Vagina (tissue), 2 donors: ENCODE measurements at regions not wholly inside any gene's neighbourhood (a gene's known extent, or its start where the extent isn't known, plus 50 kb on each side); places are given as distances from the start of the nearest gene placed in this dataset.

ENCODE experiments used
- DNase-seq, 2 donors: peaks; one replicate each; pipeline ENCODE4 v3.0.0-alpha.2; 2017; ENCODE audit errors: extremely low spot score in 2 of 2
- H3K27ac ChIP-seq: fragments of 200-600 bp; sonication (generic); one replicate; pipeline ENCODE4 v1.5.1; 2019
- H3K27me3 ChIP-seq: fragments of 200-600 bp; sonication (generic); one replicate; pipeline ENCODE4 v1.5.1; 2019
- H3K36me3 ChIP-seq, 2 donors: fragments of 200-600 bp; sonication (generic); one replicate each; pipeline ENCODE4 v1.5.1; 2017 to 2019
- H3K4me1 ChIP-seq: fragments of 200-600 bp; sonication (generic); one replicate; pipeline ENCODE4 v1.5.1; 2019
- H3K4me3 ChIP-seq, 2 donors: fragments of 200-600 bp; sonication (generic); 1 replicate in 1 of 2; 2 replicates in 1 of 2; pipeline ENCODE4 v1.5.1; 2016 to 2019
- H3K9me3 ChIP-seq: fragments of 200-600 bp; sonication (generic); one replicate; pipeline ENCODE4 v1.5.1; 2019
- POLR2A ChIP-seq, 2 donors: fragments of 450-650 bp; IDR thresholded peaks; one replicate each; pipeline ENCODE4 v1.6.1; 2017; ENCODE audit warnings: antibody characterized with exemption in 2 of 2, mild to moderate bottlenecking in 2 of 2, moderate library complexity in 2 of 2
- POLR2AphosphoS5 ChIP-seq, 2 donors: sonication (generic); formaldehyde crosslinking; IDR thresholded peaks; one replicate each; pipeline ENCODE4 v1.9.0; 2017; ENCODE audit warnings: antibody characterized with exemption in 2 of 2, mild to moderate bottlenecking in 2 of 2, low read depth in 1 of 2; ENCODE audit not compliant: insufficient read depth in 1 of 2
- intact Hi-C: fragments of 100-400 bp; cut with DNase I; formaldehyde crosslinking; loops from one replicate; pipeline ENCODE4 v1.15.1; 2023
- TF ChIP-seq, protein P1 (sequence below), 3 experiments: fragments of 450-650 bp in 2 of 3; fragments of 200-600 bp in 1 of 3; sonication (generic) in 1 of 3; IDR thresholded peaks; one replicate each; pipeline ENCODE4 v1.5.1; 2017 to 2019; ENCODE audit warnings: antibody characterized with exemption in 3 of 3, mild to moderate bottlenecking in 2 of 3, moderate library complexity in 2 of 3

DNA sequence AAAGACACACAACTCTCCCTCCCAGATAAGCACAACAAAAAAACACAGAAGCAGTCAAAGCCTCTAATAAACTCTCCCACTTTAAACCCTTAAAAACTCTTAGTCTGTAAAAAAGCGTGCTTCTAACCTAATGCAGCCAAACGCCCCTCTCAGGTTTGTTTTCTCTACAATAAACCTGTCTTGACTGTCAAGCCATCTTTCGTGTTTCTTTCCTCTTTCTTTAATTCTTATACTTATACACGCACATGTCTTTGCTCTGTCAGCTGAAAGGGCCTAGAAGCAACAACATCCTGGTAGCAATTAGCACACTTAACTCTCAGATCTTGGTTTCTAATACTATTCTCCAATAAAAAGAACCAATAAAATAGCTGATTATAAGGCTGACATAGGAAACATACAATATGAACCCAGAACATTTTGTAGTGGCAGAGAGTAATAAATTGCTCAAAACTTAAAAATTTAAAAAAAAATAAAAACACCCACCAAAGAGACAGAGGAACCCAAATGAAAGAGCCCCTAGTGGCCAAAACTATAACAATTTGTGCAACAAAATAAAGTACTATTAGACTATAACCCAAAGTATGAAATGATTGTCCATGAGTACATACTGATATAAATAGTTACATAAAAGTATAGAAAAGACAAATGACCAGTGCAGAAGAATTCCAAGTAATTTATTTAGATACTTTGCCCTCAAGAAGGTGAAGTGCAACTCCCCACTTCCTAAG, 440.4 kb upstream of the ADGRL3 start:
- Histone ChIP-seq H3K4me1 (no peaks in the 10 kb centered on the region), H3K9me3 (no peaks in the 10 kb centered on the region), H3K36me3 (no peaks in the 10 kb centered on the region), H3K27me3 (no peaks in the 10 kb centered on the region), H3K4me3 (no peak overlapping the region), H3K27ac (no peak overlapping the region)
- no peak for TF ChIP-seq POLR2AphosphoS5 (IDR thresholded peaks at IDR 0.05; ENCODE audit: insufficient read depth in 1 of 2, low read depth in 1 of 2)
- TF ChIP-seq, protein P1, sequence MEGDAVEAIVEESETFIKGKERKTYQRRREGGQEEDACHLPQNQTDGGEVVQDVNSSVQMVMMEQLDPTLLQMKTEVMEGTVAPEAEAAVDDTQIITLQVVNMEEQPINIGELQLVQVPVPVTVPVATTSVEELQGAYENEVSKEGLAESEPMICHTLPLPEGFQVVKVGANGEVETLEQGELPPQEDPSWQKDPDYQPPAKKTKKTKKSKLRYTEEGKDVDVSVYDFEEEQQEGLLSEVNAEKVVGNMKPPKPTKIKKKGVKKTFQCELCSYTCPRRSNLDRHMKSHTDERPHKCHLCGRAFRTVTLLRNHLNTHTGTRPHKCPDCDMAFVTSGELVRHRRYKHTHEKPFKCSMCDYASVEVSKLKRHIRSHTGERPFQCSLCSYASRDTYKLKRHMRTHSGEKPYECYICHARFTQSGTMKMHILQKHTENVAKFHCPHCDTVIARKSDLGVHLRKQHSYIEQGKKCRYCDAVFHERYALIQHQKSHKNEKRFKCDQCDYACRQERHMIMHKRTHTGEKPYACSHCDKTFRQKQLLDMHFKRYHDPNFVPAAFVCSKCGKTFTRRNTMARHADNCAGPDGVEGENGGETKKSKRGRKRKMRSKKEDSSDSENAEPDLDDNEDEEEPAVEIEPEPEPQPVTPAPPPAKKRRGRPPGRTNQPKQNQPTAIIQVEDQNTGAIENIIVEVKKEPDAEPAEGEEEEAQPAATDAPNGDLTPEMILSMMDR (IDR thresholded peaks at IDR 0.05): no peak
- no peak for TF ChIP-seq POLR2A (IDR thresholded peaks at IDR 0.05)
- no peak for DNase-seq
- intact Hi-C loops: no loop called here

DNA sequence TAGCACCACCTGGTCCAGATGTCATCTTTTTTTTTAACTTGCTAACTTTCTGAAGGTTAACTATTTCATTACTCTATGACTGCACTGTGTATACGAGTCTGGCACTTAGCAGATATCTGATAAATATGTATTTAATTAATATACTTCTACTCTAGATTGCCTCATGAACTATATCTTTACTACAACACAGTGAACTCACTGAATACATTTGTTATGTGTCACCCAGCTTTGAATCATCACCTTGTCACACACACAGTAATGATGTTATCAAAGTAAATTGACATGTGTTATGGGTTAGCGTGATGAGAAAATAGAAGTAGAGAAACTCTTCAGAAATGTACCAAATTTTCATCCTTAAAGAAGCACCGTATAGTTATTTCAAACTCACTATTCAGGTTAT, 419.3 kb upstream of the ADGRL3 start:
- DNase-seq: no peak
- H3K27ac ChIP-seq: no peak overlapping the region
- no peaks in the 10 kb centered on the region for H3K4me1 ChIP-seq
- H3K9me3 ChIP-seq: no peaks in the 10 kb centered on the region
- H3K36me3 ChIP-seq: no peaks in the 10 kb centered on the region
- intact Hi-C loops: no loop called here
- TF ChIP-seq POLR2A (IDR thresholded peaks at IDR 0.05): no peak
- TF ChIP-seq POLR2AphosphoS5 (IDR thresholded peaks at IDR 0.05; ENCODE audit: insufficient read depth in 1 of 2, low read depth in 1 of 2): no peak
- TF ChIP-seq, protein P1 (IDR thresholded peaks at IDR 0.05): no peak
- no peak overlapping the region for H3K4me3 ChIP-seq
- no peaks in the 10 kb centered on the region for H3K27me3 ChIP-seq

DNA sequence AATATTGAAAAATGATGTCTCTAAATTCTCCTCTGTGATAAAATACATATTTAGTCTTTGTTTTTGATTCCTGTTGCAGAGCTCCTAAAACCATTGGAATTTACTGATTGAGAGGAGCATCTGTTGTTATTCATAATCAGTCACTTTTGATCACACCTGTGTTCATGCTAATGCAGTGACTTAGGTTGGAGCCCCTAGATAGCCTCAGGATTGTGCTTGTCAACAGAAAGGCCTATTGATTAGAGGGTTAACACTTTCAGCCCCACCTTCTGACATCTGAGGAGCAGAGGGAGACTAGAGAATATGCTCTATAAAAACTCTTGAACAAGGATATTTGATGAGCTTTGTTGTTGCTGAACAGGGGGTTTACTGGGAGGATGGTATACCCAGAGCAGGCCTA, 409.5 kb upstream of the ADGRL3 start:
- no peaks in the 10 kb centered on the region for H3K9me3 ChIP-seq
- H3K36me3 ChIP-seq: no peaks in the 10 kb centered on the region

DNA sequence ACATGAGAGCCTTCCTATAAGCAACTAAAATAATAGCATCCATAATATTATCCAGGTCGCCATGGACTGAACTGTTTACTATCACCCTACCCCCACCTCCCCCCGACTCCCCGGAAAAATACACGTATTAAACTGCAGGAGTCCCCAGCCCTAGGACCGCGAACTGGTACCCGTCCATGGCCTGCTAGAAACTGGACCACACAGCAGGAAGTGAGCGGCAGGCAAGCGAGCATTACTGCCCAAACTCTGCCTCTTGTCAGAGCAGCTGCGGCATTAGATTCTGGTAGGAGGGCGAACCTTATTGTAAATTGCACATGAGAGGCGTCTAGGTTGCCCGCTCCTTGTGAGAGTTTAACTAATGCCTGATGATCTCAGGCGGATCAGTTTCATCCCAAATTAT, 405.8 kb upstream of the ADGRL3 start:
- no peaks in the 10 kb centered on the region for H3K4me1 ChIP-seq
- H3K9me3 ChIP-seq: no peaks in the 10 kb centered on the region
- H3K27ac ChIP-seq: no peak overlapping the region
- H3K4me3 ChIP-seq: no peak overlapping the region
- H3K36me3 ChIP-seq: no peaks in the 10 kb centered on the region
- DNase-seq: no peak
- no peaks in the 10 kb centered on the region for H3K27me3 ChIP-seq
- TF ChIP-seq POLR2AphosphoS5 (IDR thresholded peaks at IDR 0.05; ENCODE audit: insufficient read depth in 1 of 2, low read depth in 1 of 2) (no peak), POLR2A (IDR thresholded peaks at IDR 0.05) (no peak)
- TF ChIP-seq, protein P1 (IDR thresholded peaks at IDR 0.05): no peak
- intact Hi-C loops: no loop called here

More for the DNA sequence above, 409.5 kb upstream of the ADGRL3 start:
- no peak overlapping the region for H3K4me3 ChIP-seq
- no peaks in the 10 kb centered on the region for H3K27me3 ChIP-seq
- no peaks in the 10 kb centered on the region for H3K4me1 ChIP-seq
- TF ChIP-seq, protein P1 (IDR thresholded peaks at IDR 0.05): no peak
- TF ChIP-seq POLR2A (IDR thresholded peaks at IDR 0.05): no peak
- TF ChIP-seq POLR2AphosphoS5 (IDR thresholded peaks at IDR 0.05; ENCODE audit: insufficient read depth in 1 of 2, low read depth in 1 of 2): no peak
- H3K27ac ChIP-seq: no peak overlapping the region
- intact Hi-C loops: no loop called here
- no peak for DNase-seq

DNA sequence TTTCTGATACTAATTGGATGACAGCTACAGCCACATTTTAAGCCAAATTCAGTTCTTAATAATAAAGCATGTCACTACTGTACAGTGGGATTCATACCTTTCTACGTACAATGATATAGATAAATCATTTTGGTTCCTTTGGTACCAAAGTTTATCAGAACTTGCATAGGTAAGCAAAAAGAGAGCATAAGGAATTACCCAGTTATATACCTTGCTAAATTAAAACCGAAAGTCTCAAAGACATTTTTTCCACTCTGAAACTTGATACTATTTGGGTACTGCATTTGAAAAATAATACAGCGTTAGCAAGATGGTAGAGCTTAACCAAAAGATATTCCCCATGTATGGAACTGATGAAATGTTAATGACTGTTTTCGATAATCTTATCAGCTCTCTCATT, 400.9 kb upstream of the ADGRL3 start:
- intact Hi-C loops: no loop called here
- H3K27me3 ChIP-seq: no peaks in the 10 kb centered on the region
- no peaks in the 10 kb centered on the region for H3K9me3 ChIP-seq
- no peaks in the 10 kb centered on the region for H3K36me3 ChIP-seq
- H3K27ac ChIP-seq: no peak overlapping the region
- H3K4me3 ChIP-seq: no peak overlapping the region
- no peak for DNase-seq
- TF ChIP-seq POLR2AphosphoS5 (IDR thresholded peaks at IDR 0.05; ENCODE audit: insufficient read depth in 1 of 2, low read depth in 1 of 2): no peak
- TF ChIP-seq, protein P1 (IDR thresholded peaks at IDR 0.05): no peak
- TF ChIP-seq POLR2A (IDR thresholded peaks at IDR 0.05): no peak
- no peaks in the 10 kb centered on the region for H3K4me1 ChIP-seq
